ENCODE measurements at regions not wholly inside any gene's neighbourhood (a gene's known extent, or its start where the extent isn't known, plus 50 kb on each side); places are given as distances from the start of the nearest gene placed in this dataset.

GRCh38 chr4:33296876-33297455, 2576.8 kb downstream of the PCDH7 start:
- Histone ChIP-seq H3K27ac (no peak overlapping the region), H3K36me3 (ENCODE audit: low read depth, missing control alignments) (no peaks in the 10 kb centered on the region), H3K4me1 (no peaks in the 10 kb centered on the region), H3K9me3 (no peaks in the 10 kb centered on the region), H3K27me3 (no peaks in the 10 kb centered on the region), H3K4me3 (no peak overlapping the region)
- no peak for DNase-seq
- WGBS, 2 donors, result 50 to 54% methylated on average over 3 of the region's 3 CpGs
- intact Hi-C loops (cut with DNase I; ENCODE audit: low total_unique reads), result no loop called here
- TF ChIP-seq POLR2A (IDR thresholded peaks at IDR 0.05) (no peak), CTCF (IDR thresholded peaks at IDR 0.05) (no peak)

GRCh38 chr4:33302321-33302720, 2582.2 kb downstream of the PCDH7 start:
- no peak overlapping the region for H3K27ac ChIP-seq
- H3K9me3 ChIP-seq, result no peaks in the 10 kb centered on the region
- no peaks in the 10 kb centered on the region for H3K27me3 ChIP-seq
- H3K4me3 ChIP-seq, result no peak overlapping the region
- WGBS, 2 donors, result 59 to 71% methylated on average over 2 of the region's 2 CpGs
- intact Hi-C loops (cut with DNase I; ENCODE audit: low total_unique reads), result no loop called here
- H3K36me3 ChIP-seq (ENCODE audit: low read depth, missing control alignments), result no peaks in the 10 kb centered on the region
- TF ChIP-seq POLR2A (IDR thresholded peaks at IDR 0.05) (no peak), CTCF (IDR thresholded peaks at IDR 0.05) (no peak)
- no peak for DNase-seq
- no peaks in the 10 kb centered on the region for H3K4me1 ChIP-seq

- DNase-seq, result no peak
- H3K27me3 ChIP-seq, result no peaks in the 10 kb centered on the region
- no peaks in the 10 kb centered on the region for H3K36me3 ChIP-seq (ENCODE audit: low read depth, missing control alignments)
- no peaks in the 10 kb centered on the region for H3K9me3 ChIP-seq
- no peaks in the 10 kb centered on the region for H3K4me1 ChIP-seq
- intact Hi-C loops (cut with DNase I; ENCODE audit: low total_unique reads), result no loop called here
- TF ChIP-seq CTCF (IDR thresholded peaks at IDR 0.05), result no peak
- no peak for TF ChIP-seq POLR2A (IDR thresholded peaks at IDR 0.05)
- no peak overlapping the region for H3K27ac ChIP-seq
- H3K4me3 ChIP-seq, result no peak overlapping the region
- 90 to 92% methylated on average over 2 of the region's 2 CpGs for WGBS, 2 donors
These were observed 2586.0 kb downstream of the PCDH7 start for GRCh38 chr4:33306131-33306530.

- no peaks in the 10 kb centered on the region for H3K4me1 ChIP-seq
- H3K9me3 ChIP-seq, result no peaks in the 10 kb centered on the region
- H3K27ac ChIP-seq, result no peak overlapping the region
- intact Hi-C loops (cut with DNase I; ENCODE audit: low total_unique reads), result no loop called here
- WGBS, 2 donors, result 85 to 96% methylated on average over 2 of the region's 2 CpGs
- H3K27me3 ChIP-seq, result no peaks in the 10 kb centered on the region
- no peaks in the 10 kb centered on the region for H3K36me3 ChIP-seq (ENCODE audit: low read depth, missing control alignments)
- H3K4me3 ChIP-seq, result no peak overlapping the region
- TF ChIP-seq POLR2A (IDR thresholded peaks at IDR 0.05) (no peak), CTCF (IDR thresholded peaks at IDR 0.05) (no peak)
- DNase-seq, result no peak
These were observed 2595.9 kb downstream of the PCDH7 start for GRCh38 chr4:33316033-33316432.

GRCh38 chr4:33316578-33316977, 2596.4 kb downstream of the PCDH7 start:
- no peak overlapping the region for H3K27ac ChIP-seq
- no peaks in the 10 kb centered on the region for H3K36me3 ChIP-seq (ENCODE audit: low read depth, missing control alignments)
- no peak for DNase-seq
- TF ChIP-seq CTCF (IDR thresholded peaks at IDR 0.05), result no peak
- H3K4me3 ChIP-seq, result no peak overlapping the region
- H3K27me3 ChIP-seq, result no peaks in the 10 kb centered on the region
- H3K9me3 ChIP-seq, result no peaks in the 10 kb centered on the region
- WGBS, 2 donors, result 81 to 83% methylated on average over 3 of the region's 3 CpGs
- intact Hi-C loops (cut with DNase I; ENCODE audit: low total_unique reads), result no loop called here
- H3K4me1 ChIP-seq, result no peaks in the 10 kb centered on the region
